ENCODE measurements at regions not wholly inside any gene's neighbourhood (a gene's known extent, or its start where the extent isn't known, plus 50 kb on each side); places are given as distances from the start of the nearest gene placed in this dataset.

DNA sequence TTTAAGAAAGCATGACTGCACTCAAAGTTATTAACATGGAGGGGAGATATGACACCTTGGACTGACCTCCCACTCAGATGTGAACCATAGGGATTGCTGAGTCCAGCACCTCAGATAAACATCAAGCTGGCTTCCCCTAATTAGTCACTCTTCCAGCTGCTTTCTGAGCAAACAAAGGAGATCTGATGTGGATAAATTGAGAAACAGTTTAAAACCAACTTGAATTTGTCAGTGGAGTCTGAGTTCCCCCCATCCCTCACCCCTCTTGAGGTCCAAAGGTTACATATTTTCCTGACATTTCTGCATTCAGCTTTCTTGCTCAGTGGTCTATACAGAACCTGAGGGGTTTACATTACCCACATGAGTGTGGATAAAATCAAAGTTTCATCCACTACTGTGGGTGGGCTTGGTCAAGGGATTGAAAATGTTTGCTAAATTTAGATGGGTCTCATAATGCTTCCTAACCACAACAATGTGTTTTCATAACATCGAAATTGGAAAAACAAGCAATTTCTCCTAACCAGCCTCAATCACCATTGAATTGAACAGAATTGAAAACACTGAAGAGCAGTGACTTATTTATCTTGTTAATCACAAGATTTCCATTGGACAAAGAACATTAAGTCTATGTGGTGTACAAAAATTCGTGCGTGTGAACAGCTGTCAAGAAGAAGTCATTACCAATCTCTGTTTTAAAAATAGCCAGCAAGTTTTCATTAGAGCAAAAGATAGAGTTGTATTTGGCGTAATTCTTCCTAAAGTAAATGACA lies 292.3 kb downstream of the METTL15 start:
- DNase-seq (ENCODE audit: low spot score) = no peak

DNA sequence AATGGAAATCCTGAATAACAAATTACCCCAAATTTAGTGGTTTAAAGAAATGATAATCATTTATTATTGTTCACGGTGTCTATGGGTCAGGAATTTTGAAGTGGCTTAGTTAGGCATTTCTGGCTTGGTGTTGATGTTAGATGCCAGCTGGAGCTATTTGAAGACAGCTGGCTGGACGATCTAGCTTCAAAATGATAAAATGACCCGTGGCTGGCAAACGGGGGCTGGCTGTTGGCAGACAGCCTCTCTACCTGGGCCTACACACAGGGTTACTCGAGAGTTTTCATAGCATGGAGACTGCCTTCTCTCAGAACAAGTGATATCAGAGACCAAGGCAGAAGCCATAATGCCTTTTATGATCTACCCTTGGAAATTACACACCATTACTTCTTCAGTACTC lies 285.2 kb downstream of the METTL15 start:
- DNase-seq (ENCODE audit: low spot score) = no peak

DNA sequence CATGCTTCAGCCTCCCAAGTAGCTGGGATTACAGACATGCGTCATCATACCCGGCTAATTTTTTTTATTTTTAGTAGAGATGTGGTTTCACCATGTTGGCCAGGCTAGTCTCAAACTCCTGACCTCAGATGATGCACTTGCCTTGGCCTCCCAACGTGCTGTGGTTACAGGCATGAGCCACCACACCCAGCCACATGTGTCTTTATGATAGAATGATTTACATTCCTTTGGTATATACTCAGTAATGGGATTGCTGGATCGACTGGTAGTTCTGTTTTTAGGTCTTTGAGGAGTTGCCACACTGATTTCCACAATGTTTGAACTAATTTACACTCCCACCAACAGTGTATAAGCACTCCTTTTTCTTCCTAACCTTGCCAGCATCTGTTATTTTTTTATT lies 276.2 kb downstream of the METTL15 start:
- no peak for DNase-seq (ENCODE audit: low spot score)

DNA sequence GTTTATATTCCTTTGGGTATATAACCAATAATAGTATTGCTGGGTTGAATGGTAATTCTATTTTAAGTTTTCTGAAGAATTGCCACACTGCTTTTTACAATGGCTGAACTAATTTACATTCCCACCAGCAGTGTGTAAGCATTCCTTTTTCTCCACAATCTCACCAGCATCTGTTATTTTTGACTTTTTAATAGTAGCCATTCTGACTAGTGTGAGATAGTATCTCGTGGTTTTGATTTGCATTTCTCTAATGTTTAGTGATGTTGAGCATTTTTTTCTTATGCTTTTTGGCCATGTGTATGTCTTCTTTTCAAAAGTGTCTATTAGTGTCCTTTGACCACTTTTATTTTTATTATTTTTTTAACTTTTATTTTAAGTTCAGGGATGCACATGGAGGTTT lies 275.3 kb downstream of the METTL15 start:
- DNase-seq (ENCODE audit: low spot score) = no peak

All from Ammon's horn (tissue), 1 donor.